IMR-90 (cell line): ENCODE measurements at regions not wholly inside any gene's neighbourhood (a gene's known extent, or its start where the extent isn't known, plus 50 kb on each side); places are given as distances from the start of the nearest gene placed in this dataset.

Experiments used
- ATAC-seq: fragments of 200-7000 bp; cut with Tn5 transposase; 2 replicates; pipeline ENCODE4 v1.9.1; 2020; ENCODE audit warnings: low read depth, mild to moderate bottlenecking, moderate library complexity
- BruUV-seq: library from RNA; stranded (reverse); fragments of 400-500 nt; replicated peaks from 2 replicates; lab custom pipeline; 2021; lab: Mats Ljungman, UMichigan
- CTCF ChIA-PET: fragments of 300-600 bp; formaldehyde crosslinking; extraction: SDS; loops from one replicate; lab custom pipeline; 2021; ENCODE audit warnings: antibody characterized with exemption; lab: Yijun Ruan, JAX
- POLR2A ChIA-PET: fragments of 300-600 bp; sonication (Branson Sonifier 250); formaldehyde crosslinking; loops from one replicate; lab custom pipeline; 2022; ENCODE audit warnings: antibody characterized with exemption; ENCODE audit not compliant: unreplicated experiment; lab: Charles Lee
- DNase-seq: peaks from one replicate; pipeline ENCODE4 v3.0.0; 2013
- H2AFZ ChIP-seq: replicated peaks from 2 replicates; pipeline ENCODE3; 2013; ENCODE audit warnings: low read length, mild to moderate bottlenecking; ENCODE audit not compliant: poor library complexity
- H2AK5ac ChIP-seq: 2 replicates; pipeline ENCODE4 v1.6.1; 2013; ENCODE audit warnings: low read depth, low read length, inconsistent platforms
- H2AK9ac ChIP-seq: replicated peaks from 2 replicates; pipeline ENCODE3; 2013; ENCODE audit warnings: mild to moderate bottlenecking, low read depth, low read length, moderate library complexity; ENCODE audit not compliant: poor library complexity
- H2BK120ac ChIP-seq: 2 replicates; pipeline ENCODE4 v1.6.1; 2013; ENCODE audit warnings: low read depth, low read length, inconsistent platforms
- H2BK15ac ChIP-seq: 3 replicates; pipeline ENCODE4 v1.6.1; 2013; ENCODE audit warnings: low read depth, low read length, inconsistent platforms
- H2BK20ac ChIP-seq: 2 replicates; pipeline ENCODE4 v1.6.1; 2013; ENCODE audit warnings: low read depth, mild to moderate bottlenecking, inconsistent platforms, low read length, moderate library complexity
- H2BK5ac ChIP-seq: 2 replicates; pipeline ENCODE4 v1.6.1; 2013; ENCODE audit warnings: mild to moderate bottlenecking, low read depth, low read length, inconsistent platforms; ENCODE audit not compliant: poor library complexity, severe bottlenecking
- H3K14ac ChIP-seq: replicated peaks from 2 replicates; pipeline ENCODE4 v1.6.1; 2013; ENCODE audit warnings: low read depth, low read length, inconsistent platforms
- H3K18ac ChIP-seq: 2 replicates; pipeline ENCODE4 v1.6.1; 2013; ENCODE audit warnings: low read depth, low read length, control low read depth
- H3K23ac ChIP-seq: 2 replicates; pipeline ENCODE4 v1.6.1; 2013; ENCODE audit warnings: low read depth, low read length, inconsistent platforms
- H3K27ac ChIP-seq: 2 replicates; pipeline ENCODE4 v1.5.1; 2013; ENCODE audit warnings: mild to moderate bottlenecking, control low read depth, low read length; ENCODE audit not compliant: insufficient read depth
- H3K27me3 ChIP-seq: 2 replicates; pipeline ENCODE4 v1.6.1; 2013; ENCODE audit warnings: low read length; ENCODE audit not compliant: control insufficient read depth, insufficient read depth
- H3K36me3 ChIP-seq: 2 replicates; pipeline ENCODE4 v1.6.1; 2013; ENCODE audit warnings: low read length, mixed read lengths; ENCODE audit not compliant: control insufficient read depth, insufficient read depth
- H3K4ac ChIP-seq: 2 replicates; pipeline ENCODE4 v1.6.1; 2013; ENCODE audit warnings: low read depth, low read length, inconsistent platforms
- H3K4me1 ChIP-seq: 2 replicates; pipeline ENCODE4 v1.6.1; 2013; ENCODE audit warnings: low read length, mixed read lengths; ENCODE audit not compliant: control insufficient read depth, insufficient read depth
- H3K4me2 ChIP-seq: 2 replicates; pipeline ENCODE4 v1.6.1; 2013; ENCODE audit warnings: low read depth, mild to moderate bottlenecking, control low read depth, low read length, moderate library complexity
- H3K4me3 ChIP-seq: 2 replicates; pipeline ENCODE4 v1.5.1; 2013; ENCODE audit warnings: low read depth, mild to moderate bottlenecking, control low read depth, low read length, moderate library complexity; ENCODE audit not compliant: insufficient read depth
- H3K56ac ChIP-seq: 2 replicates; pipeline ENCODE4 v1.6.1; 2013; ENCODE audit warnings: low read length, inconsistent platforms; ENCODE audit not compliant: insufficient read depth; ENCODE audit errors: extremely low read depth
- H3K79me1 ChIP-seq, 2 experiments: 2 replicates each; pipeline ENCODE4 v1.6.1; 2013; ENCODE audit warnings: low read length in 2 of 2, inconsistent platforms in 1 of 2, low read depth in 1 of 2
- H3K9ac ChIP-seq: 2 replicates; pipeline ENCODE4 v1.6.1; 2013; ENCODE audit warnings: low read depth, low read length, control low read depth
- H3K9me1 ChIP-seq: 2 replicates; pipeline ENCODE4 v1.6.1; 2013; ENCODE audit warnings: low read length, inconsistent platforms; ENCODE audit not compliant: insufficient read depth
- H3K9me3 ChIP-seq: 2 replicates; pipeline ENCODE4 v1.6.1; 2013; ENCODE audit warnings: low read length; ENCODE audit not compliant: control insufficient read depth, insufficient read depth
- H4K20me1 ChIP-seq: 2 replicates; pipeline ENCODE4 v1.6.1; 2013; ENCODE audit warnings: low read length, inconsistent platforms; ENCODE audit not compliant: insufficient read depth
- H4K5ac ChIP-seq: 2 replicates; pipeline ENCODE4 v1.6.1; 2013; ENCODE audit warnings: mild to moderate bottlenecking, low read depth, low read length, control low read depth
- H4K8ac ChIP-seq, 2 experiments: 2 replicates each; pipeline ENCODE4 v1.6.1; 2013; ENCODE audit warnings: low read depth in 2 of 2, low read length in 2 of 2, control low read depth in 1 of 2, inconsistent platforms in 1 of 2
- H4K91ac ChIP-seq: 2 replicates; pipeline ENCODE4 v1.6.1; 2013; ENCODE audit warnings: low read depth, low read length, inconsistent platforms; ENCODE audit not compliant: insufficient read depth
- CEBPB ChIP-seq: IDR thresholded peaks from 2 replicates; pipeline ENCODE4 v1.6.1; 2012; ENCODE audit warnings: low read depth, low read length, improper control_type of control experiment
- CHD1 ChIP-seq: IDR thresholded peaks from 2 replicates; pipeline ENCODE4 v1.6.1; 2012; ENCODE audit warnings: low read depth, low read length, improper control_type of control experiment
- MAFK ChIP-seq: IDR thresholded peaks from 2 replicates; pipeline ENCODE4 v1.6.1; 2012; ENCODE audit warnings: low read depth, low read length, improper control_type of control experiment
- MAZ ChIP-seq: IDR thresholded peaks from 2 replicates; pipeline ENCODE4 v1.6.1; 2012; ENCODE audit warnings: low read depth, mild to moderate bottlenecking, low read length, improper control_type of control experiment, moderate library complexity, borderline replicate concordance
- MXI1 ChIP-seq: IDR thresholded peaks from 2 replicates; pipeline ENCODE4 v1.6.1; 2012; ENCODE audit warnings: low read depth, mild to moderate bottlenecking, low read length, moderate library complexity, borderline replicate concordance
- NFE2L2 ChIP-seq: fragments of 150-350 bp; IDR thresholded peaks from 2 replicates; pipeline ENCODE4 v1.6.1; 2016; ENCODE audit warnings: low read depth, mild to moderate bottlenecking, low read length
- POLR2A ChIP-seq: IDR thresholded peaks from 2 replicates; pipeline ENCODE4 v1.6.1; 2012; ENCODE audit warnings: mild to moderate bottlenecking, low read depth, low read length
- RCOR1 ChIP-seq: IDR thresholded peaks from 2 replicates; pipeline ENCODE4 v1.6.1; 2012; ENCODE audit warnings: mild to moderate bottlenecking, low read length, improper control_type of control experiment; ENCODE audit not compliant: insufficient replicate concordance
- SMC3 ChIP-seq: fragments of 150-350 bp; IDR thresholded peaks from 2 replicates; pipeline ENCODE4 v1.6.1; 2016; ENCODE audit warnings: low read depth, mild to moderate bottlenecking, antibody characterized with exemption, low read length, moderate library complexity
- WGBS, 2 experiments: methylation state at CpG; one replicate each; pipeline versions ENCODE4 v1.1.5 to v1.1.7; 2013; ENCODE audit warnings: missing lambda C conversion rate in 2 of 2; ENCODE audit not compliant: insufficient read length in 1 of 2; ENCODE audit errors: extremely low coverage in 2 of 2; 5-methylcytosine and 5-hydroxymethylcytosine counted together
- dilution Hi-C: fragments of 300-500 bp; cut with HindIII; formaldehyde crosslinking; loops from one replicate; pipeline ENCODE4 v1.14.3; 2018; ENCODE audit warnings: low sequenced_read_pairs; ENCODE audit not compliant: unreplicated experiment
- in situ Hi-C: fragments of 300-500 bp; cut with MboI; formaldehyde crosslinking; loops from 3 replicates; pipeline ENCODE4 v1.14.3; 2019; ENCODE audit warnings: low sequenced_read_pairs, inconsistent platforms, mixed read lengths
- intact Hi-C: fragments of 100-400 bp; cut with micrococcal nuclease; formaldehyde crosslinking; loops from 2 replicates; pipeline ENCODE4 v1.10.0; 2022
- TF ChIP-seq, protein P1 (sequence below): fragments of 150-350 bp; IDR thresholded peaks from 2 replicates; pipeline ENCODE4 v1.6.1; 2017; ENCODE audit warnings: mild to moderate bottlenecking, antibody characterized with exemption, low read length, low read depth
- TF ChIP-seq, protein P2 (sequence below): conservative IDR thresholded peaks from 2 replicates; pipeline ENCODE4 v1.5.1; 2012; ENCODE audit warnings: mild to moderate bottlenecking, low read depth, low read length, improper control_type of control experiment
- TF ChIP-seq, protein P3 (sequence below): fragments of 150-350 bp; IDR thresholded peaks from 2 replicates; pipeline ENCODE4 v1.6.1; 2016; ENCODE audit warnings: low read depth, mild to moderate bottlenecking, low read length, moderate library complexity, borderline replicate concordance

DNA sequence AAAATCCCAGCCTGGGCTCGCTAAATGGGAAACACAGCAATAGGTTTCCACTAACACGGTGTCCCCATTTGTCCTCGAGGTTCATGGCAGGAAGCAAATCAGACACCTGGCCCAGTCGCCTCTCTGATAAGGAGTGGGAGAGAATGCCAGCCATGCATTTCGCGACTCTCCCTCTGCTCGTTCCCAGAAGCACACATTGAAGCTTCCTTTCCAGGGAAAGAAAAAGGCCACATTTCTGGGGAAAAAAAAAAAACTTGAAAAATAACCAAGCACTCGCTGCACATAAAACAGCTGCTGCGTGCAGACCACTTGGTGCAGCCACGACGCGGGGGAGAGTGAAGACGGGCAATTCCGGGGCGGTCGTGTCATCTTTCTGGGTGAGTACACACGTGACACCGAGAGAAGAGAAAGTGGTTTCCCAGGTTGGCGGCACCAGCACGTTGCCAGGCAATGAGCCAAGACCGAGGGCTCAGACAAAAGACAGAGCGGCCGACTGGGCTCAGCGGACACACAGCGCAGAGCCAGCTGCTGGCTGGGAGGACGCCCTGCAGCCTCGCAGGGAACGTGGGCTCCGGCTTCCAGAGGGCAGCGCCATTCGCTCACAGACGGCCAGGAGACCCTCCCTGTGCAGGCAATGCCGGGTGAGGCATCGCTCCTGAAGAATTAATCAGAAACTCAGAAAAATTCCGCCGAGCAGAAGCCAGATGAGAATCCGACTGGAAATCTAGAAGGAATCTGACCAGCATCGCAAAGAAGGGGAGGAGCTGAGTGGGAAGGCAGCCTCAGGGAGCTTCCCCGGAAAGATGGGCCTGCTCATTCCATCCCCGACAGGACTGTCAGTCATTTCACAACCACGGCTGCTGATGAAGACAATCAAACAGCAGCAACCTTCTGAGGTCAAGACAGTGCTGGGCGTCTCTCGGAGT is 83.2 kb upstream of the IRS2 start:
- Histone ChIP-seq H3K9me3 (no peaks in the 10 kb centered on the region), H2BK15ac (no peak overlapping the region; the same call in 2 of the 3 replicates), H2AK9ac (no peak overlapping the region), H3K4me3 (peak overlapping the region; percentile 22), H3K36me3 (no peaks in the 10 kb centered on the region), H2BK20ac (peak overlapping the region; percentile 59; the same call in 1 of the 2 replicates), H2AK5ac (no peak overlapping the region), H3K9ac (0 out of 2 replicates have a peak overlapping the region, but pooled peaks have one; percentile 7), H2BK5ac (no peak overlapping the region), H4K5ac (0 out of 2 replicates have a peak overlapping the region, but pooled peaks have one; percentile 9), H3K14ac (peak overlapping the region; percentile 3), H3K56ac (0 out of 2 replicates have a peak overlapping the region, but pooled peaks have one; percentile 6), H3K9me1 (peaks cover 3% of the 10 kb centered on the region; the same call in 1 of the 2 replicates), H3K23ac (peak overlapping the region; percentile 63; the same call in 1 of the 2 replicates), H3K4ac (peak overlapping the region; percentile 79), H3K4me1 (peaks cover 3% of the 10 kb centered on the region), H3K27ac (no peak overlapping the region; the same call in 1 of the 2 replicates), H2AFZ (peak overlapping the region; percentile 91), H3K79me1 (no peaks in the 10 kb centered on the region), H4K91ac (peak overlapping the region; percentile 69; the same call in 1 of the 2 replicates), H4K8ac (peak overlapping the region; percentile 52 to 62; a peak in 2 of 4 replicates), H3K4me2 (peak overlapping the region; percentile 59), H3K18ac (no peak overlapping the region), H3K27me3 (no peaks in the 10 kb centered on the region), H4K20me1 (no peaks in the 10 kb centered on the region), H2BK120ac (peak overlapping the region; percentile 72)
- DNase-seq (peak; percentile 44), ATAC-seq (peak; percentile 79)
- 28% methylated on average over 23 of the region's 43 CpGs; no CpG with 5 or more reads in 1 of the 2 experiments for WGBS, 2 experiments
- intact Hi-C loops (loop anchor here (1.0 kb wide), 1 partner anchor 240 kb away; no protein-coding TSS in a partner anchor), dilution Hi-C loops (no loop called here), in situ Hi-C loops (no loop called here)
- CTCF ChIA-PET, result interaction anchor here (0.6 to 1.3 kb wide), 4 partner anchors 8 to 234 kb away, joined by 3 to 7 read pairs (median 6); no protein-coding TSS in a partner anchor
- POLR2A ChIA-PET, result interaction anchor here (0.7 kb wide), 2 partner anchors 194 to 840 kb away, joined by 3 to 4 read pairs; no protein-coding TSS in a partner anchor
- BruUV-seq, result no TSS peak
- TF ChIP-seq MAFK (no peak), RCOR1 (no peak), CHD1 (no peak), MXI1 (peak; percentile 24; the same call in 1 of the 2 replicates), POLR2A (no peak), NFE2L2 (no peak), CEBPB (no peak), MAZ (no peak), SMC3 (no peak)
- TF ChIP-seq, protein P1, sequence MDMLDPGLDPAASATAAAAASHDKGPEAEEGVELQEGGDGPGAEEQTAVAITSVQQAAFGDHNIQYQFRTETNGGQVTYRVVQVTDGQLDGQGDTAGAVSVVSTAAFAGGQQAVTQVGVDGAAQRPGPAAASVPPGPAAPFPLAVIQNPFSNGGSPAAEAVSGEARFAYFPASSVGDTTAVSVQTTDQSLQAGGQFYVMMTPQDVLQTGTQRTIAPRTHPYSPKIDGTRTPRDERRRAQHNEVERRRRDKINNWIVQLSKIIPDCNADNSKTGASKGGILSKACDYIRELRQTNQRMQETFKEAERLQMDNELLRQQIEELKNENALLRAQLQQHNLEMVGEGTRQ, result peak; percentile 62; the same call in 1 of the 2 replicates
- TF ChIP-seq, protein P2, sequence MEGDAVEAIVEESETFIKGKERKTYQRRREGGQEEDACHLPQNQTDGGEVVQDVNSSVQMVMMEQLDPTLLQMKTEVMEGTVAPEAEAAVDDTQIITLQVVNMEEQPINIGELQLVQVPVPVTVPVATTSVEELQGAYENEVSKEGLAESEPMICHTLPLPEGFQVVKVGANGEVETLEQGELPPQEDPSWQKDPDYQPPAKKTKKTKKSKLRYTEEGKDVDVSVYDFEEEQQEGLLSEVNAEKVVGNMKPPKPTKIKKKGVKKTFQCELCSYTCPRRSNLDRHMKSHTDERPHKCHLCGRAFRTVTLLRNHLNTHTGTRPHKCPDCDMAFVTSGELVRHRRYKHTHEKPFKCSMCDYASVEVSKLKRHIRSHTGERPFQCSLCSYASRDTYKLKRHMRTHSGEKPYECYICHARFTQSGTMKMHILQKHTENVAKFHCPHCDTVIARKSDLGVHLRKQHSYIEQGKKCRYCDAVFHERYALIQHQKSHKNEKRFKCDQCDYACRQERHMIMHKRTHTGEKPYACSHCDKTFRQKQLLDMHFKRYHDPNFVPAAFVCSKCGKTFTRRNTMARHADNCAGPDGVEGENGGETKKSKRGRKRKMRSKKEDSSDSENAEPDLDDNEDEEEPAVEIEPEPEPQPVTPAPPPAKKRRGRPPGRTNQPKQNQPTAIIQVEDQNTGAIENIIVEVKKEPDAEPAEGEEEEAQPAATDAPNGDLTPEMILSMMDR, result peak; percentile 13; the same call in 1 of the 2 replicates
- TF ChIP-seq, protein P3, sequence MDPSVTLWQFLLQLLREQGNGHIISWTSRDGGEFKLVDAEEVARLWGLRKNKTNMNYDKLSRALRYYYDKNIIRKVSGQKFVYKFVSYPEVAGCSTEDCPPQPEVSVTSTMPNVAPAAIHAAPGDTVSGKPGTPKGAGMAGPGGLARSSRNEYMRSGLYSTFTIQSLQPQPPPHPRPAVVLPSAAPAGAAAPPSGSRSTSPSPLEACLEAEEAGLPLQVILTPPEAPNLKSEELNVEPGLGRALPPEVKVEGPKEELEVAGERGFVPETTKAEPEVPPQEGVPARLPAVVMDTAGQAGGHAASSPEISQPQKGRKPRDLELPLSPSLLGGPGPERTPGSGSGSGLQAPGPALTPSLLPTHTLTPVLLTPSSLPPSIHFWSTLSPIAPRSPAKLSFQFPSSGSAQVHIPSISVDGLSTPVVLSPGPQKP, result no peak
